ENCODE measurements at regions not wholly inside any gene's neighbourhood (a gene's known extent, or its start where the extent isn't known, plus 50 kb on each side); places are given as distances from the start of the nearest gene placed in this dataset.
A peak's percentile ranks its signal among the peaks of the same experiment; 100 is the strongest.

DNA sequence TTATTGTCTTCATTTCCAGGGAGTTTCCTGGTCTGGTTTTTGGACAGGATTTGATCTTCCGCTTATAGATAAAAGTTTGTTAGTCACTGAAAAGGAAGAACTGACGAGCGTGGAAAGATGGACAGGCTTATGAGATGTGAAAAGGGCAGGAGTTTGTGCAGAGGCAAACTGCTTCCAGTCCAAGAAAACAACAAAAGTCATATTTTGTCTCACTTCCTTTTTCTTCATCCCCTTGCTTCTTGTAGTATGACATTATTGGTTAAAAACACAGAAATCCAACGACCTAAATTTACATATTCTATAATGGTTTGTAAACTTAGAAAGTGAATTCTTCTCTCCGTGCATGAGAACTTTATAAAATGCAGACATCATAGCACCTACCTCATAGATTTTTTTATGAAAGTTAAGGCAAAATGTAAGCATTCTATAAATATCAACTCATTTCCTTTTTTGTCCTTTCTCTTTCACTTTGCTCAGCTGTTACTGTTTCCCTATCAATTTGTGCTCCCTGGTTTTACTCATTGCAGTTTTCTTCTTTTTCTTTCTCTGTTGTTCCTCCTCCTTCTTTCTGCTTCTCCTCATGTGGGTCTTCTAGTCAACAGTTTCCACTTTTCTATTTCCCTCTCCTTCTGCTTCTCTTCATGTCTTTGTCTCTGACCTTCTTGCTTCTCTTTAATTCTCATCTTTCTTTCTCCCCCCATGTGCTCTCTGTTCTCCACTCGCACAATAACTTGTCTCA lies 370.2 kb downstream of the ARL4A start:
- ATAC-seq (replicated peaks in 6 of 8) = no peak
- Histone ChIP-seq H3K4me1 (replicated peaks in 1 of 2) (peaks cover 0 to 2% of the 10 kb centered on the region in 2 donors), H3K27ac (no peak overlapping the region), H3K4me3 (no peak overlapping the region)
- in situ Hi-C loops (cut with MboI; ENCODE audit: low pct_unique_long_range_greater_than_20kb in 2 of 9, low sequenced_read_pairs in 9 of 9, unreplicated experiment in 9 of 9) = no loop called here
- WGBS, 10 experiments = 41 to 100% (median 87%) methylated on average over 1 to 6 of the region's 6 CpGs

- Histone ChIP-seq H3K27ac (no peak overlapping the region), H3K4me3 (no peak overlapping the region), H3K4me1 (replicated peaks in 1 of 2) (peaks cover 0 to 2% of the 10 kb centered on the region in 2 donors)
- WGBS, 10 experiments = 50 to 95% (median 82%) methylated on average over 1 to 2 of the region's 2 CpGs
- in situ Hi-C loops (cut with MboI; ENCODE audit: low pct_unique_long_range_greater_than_20kb in 2 of 9, low sequenced_read_pairs in 9 of 9, unreplicated experiment in 9 of 9) = no loop called here
- ATAC-seq (replicated peaks in 6 of 8) = no peak
Observed at GRCh38 chr7:13060173-13060572, 372.7 kb downstream of the ARL4A start.

GRCh38 chr7:13061115-13061514 lies 373.7 kb downstream of the ARL4A start:
- Histone ChIP-seq H3K27ac (no peak overlapping the region), H3K4me1 (replicated peaks in 1 of 2) (peaks cover 0 to 2% of the 10 kb centered on the region in 2 donors), H3K4me3 (no peak overlapping the region)
- 30 to 100% (median 91%) methylated on average over 1 to 4 of the region's 4 CpGs for WGBS, 10 experiments
- in situ Hi-C loops (cut with MboI; ENCODE audit: low pct_unique_long_range_greater_than_20kb in 2 of 9, low sequenced_read_pairs in 9 of 9, unreplicated experiment in 9 of 9) = no loop called here
- ATAC-seq (replicated peaks in 6 of 8) = no peak

GRCh38 chr7:13062631-13063030 lies 375.2 kb downstream of the ARL4A start:
- Histone ChIP-seq H3K27ac (no peak overlapping the region), H3K4me3 (no peak overlapping the region), H3K4me1 (replicated peaks in 1 of 2) (peaks cover 0 to 2% of the 10 kb centered on the region in 2 donors)
- 40 to 100% (median 96%) methylated on average over 1 to 4 of the region's 4 CpGs; no CpG with 5 or more reads in 1 of the 10 experiments for WGBS, 10 experiments
- in situ Hi-C loops (cut with MboI; ENCODE audit: low pct_unique_long_range_greater_than_20kb in 2 of 9, low sequenced_read_pairs in 9 of 9, unreplicated experiment in 9 of 9) = no loop called here
- ATAC-seq (replicated peaks in 6 of 8) = peak in 2 of 8 experiments; percentile 10 to 21

GRCh38 chr7:13067036-13067435 lies 379.6 kb downstream of the ARL4A start:
- no peak for ATAC-seq (replicated peaks in 6 of 8)
- WGBS, 10 experiments = 67 to 100% (median 83%) methylated on average over 1 to 4 of the region's 5 CpGs; no CpG with 5 or more reads in 4 of the 10 experiments
- Histone ChIP-seq H3K4me1 (replicated peaks in 1 of 2) (no peaks in the 10 kb centered on the region), H3K27ac (no peak overlapping the region), H3K4me3 (no peak overlapping the region)
- in situ Hi-C loops (cut with MboI; ENCODE audit: low pct_unique_long_range_greater_than_20kb in 2 of 9, low sequenced_read_pairs in 9 of 9, unreplicated experiment in 9 of 9) = no loop called here

- 34 to 100% (median 87%) methylated on average over 2 of the region's 2 CpGs; no CpG with 5 or more reads in 5 of the 10 experiments for WGBS, 10 experiments
- no peak for ATAC-seq (replicated peaks in 6 of 8)
- no peak overlapping the region for H3K4me3 ChIP-seq
- H3K27ac ChIP-seq = no peak overlapping the region
- no peaks in the 10 kb centered on the region for H3K4me1 ChIP-seq (replicated peaks in 1 of 2)
- in situ Hi-C loops (cut with MboI; ENCODE audit: low pct_unique_long_range_greater_than_20kb in 2 of 9, low sequenced_read_pairs in 9 of 9, unreplicated experiment in 9 of 9) = no loop called here
Observed at GRCh38 chr7:13068032-13068431, 380.6 kb downstream of the ARL4A start.

GRCh38 chr7:13069841-13070240 lies 382.4 kb downstream of the ARL4A start:
- in situ Hi-C loops (cut with MboI; ENCODE audit: low pct_unique_long_range_greater_than_20kb in 2 of 9, low sequenced_read_pairs in 9 of 9, unreplicated experiment in 9 of 9) = no loop called here

DNA sequence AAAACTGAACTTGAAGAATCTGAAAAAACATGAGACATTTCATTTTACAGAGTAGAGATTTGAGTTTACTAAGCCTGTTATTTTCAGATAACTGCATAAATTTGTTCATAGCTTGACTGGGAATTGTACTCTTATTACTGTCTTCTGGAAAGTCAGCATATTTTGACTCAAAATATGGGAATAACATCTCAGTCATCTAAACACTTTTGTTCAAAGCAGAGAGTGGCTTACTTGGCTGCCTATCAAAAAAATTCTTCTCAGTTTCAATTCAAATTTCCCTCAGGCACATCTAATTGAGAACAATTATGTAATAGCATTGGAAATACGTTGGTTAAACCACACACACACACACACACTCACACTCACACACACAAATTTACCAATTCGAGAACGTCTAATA lies 384.6 kb downstream of the ARL4A start:
- Histone ChIP-seq H3K4me1 (replicated peaks in 1 of 2) (no peaks in the 10 kb centered on the region), H3K27ac (no peak overlapping the region), H3K4me3 (no peak overlapping the region)
- in situ Hi-C loops (cut with MboI; ENCODE audit: low pct_unique_long_range_greater_than_20kb in 2 of 9, low sequenced_read_pairs in 9 of 9, unreplicated experiment in 9 of 9) = no loop called here
- 20 to 90% (median 78%) methylated on average over 1 to 3 of the region's 3 CpGs; no CpG with 5 or more reads in 6 of the 10 experiments for WGBS, 10 experiments
- peak in 1 of 8 experiments; percentile 16 for ATAC-seq (replicated peaks in 6 of 8)

More at GRCh38 chr7:13069841-13070240, 382.4 kb downstream of the ARL4A start:
- Histone ChIP-seq H3K4me1 (replicated peaks in 1 of 2) (no peaks in the 10 kb centered on the region), H3K4me3 (no peak overlapping the region), H3K27ac (no peak overlapping the region)
- no peak for ATAC-seq (replicated peaks in 6 of 8)
- WGBS, 10 experiments = 50 to 100% (median 82%) methylated on average over 1 of the region's 1 CpG; no CpG with 5 or more reads in 4 of the 10 experiments

GRCh38 chr7:13077466-13077865 lies 390.0 kb downstream of the ARL4A start:
- peak in 1 of 8 experiments; percentile 28 for ATAC-seq (replicated peaks in 6 of 8)
- H3K4me1 ChIP-seq (replicated peaks in 1 of 2) = no peaks in the 10 kb centered on the region
- in situ Hi-C loops (cut with MboI; ENCODE audit: low pct_unique_long_range_greater_than_20kb in 2 of 9, low sequenced_read_pairs in 9 of 9, unreplicated experiment in 9 of 9) = no loop called here

GRCh38 chr7:13078105-13078504 lies 390.7 kb downstream of the ARL4A start:
- in situ Hi-C loops (cut with MboI; ENCODE audit: low pct_unique_long_range_greater_than_20kb in 2 of 9, low sequenced_read_pairs in 9 of 9, unreplicated experiment in 9 of 9) = no loop called here
- no peak for ATAC-seq (replicated peaks in 6 of 8)
- Histone ChIP-seq H3K4me3 (no peak overlapping the region), H3K27ac (no peak overlapping the region), H3K4me1 (replicated peaks in 1 of 2) (no peaks in the 10 kb centered on the region)
- 0 to 69% (median 40%) methylated on average over 1 to 3 of the region's 3 CpGs; no CpG with 5 or more reads in 1 of the 10 experiments for WGBS, 10 experiments

More at GRCh38 chr7:13077466-13077865, 390.0 kb downstream of the ARL4A start:
- 15 to 100% (median 91%) methylated on average over 2 to 3 of the region's 3 CpGs for WGBS, 10 experiments
- no peak overlapping the region for H3K4me3 ChIP-seq
- H3K27ac ChIP-seq = no peak overlapping the region

DNA sequence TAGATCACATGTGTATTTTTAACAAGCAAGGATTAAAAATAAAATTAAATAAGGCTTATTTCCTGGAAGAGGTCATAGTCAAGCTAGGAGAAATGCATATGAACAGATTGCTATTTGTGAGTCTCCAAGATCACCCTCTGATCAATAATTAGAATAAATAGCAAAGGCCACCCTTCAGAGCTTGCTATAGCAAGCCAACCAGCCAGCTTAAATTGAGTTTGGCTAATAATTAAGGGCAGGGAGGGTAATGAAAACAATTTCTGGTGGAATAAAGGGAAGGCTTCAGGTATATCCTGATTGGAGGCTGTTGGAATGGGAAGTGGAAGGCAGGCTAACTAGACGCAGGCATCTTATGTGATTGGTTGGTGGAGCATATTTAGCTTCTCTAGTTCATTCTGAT lies 403.5 kb downstream of the ARL4A start:
- H3K4me1 ChIP-seq (replicated peaks in 1 of 2) = no peaks in the 10 kb centered on the region
- no peak for ATAC-seq (replicated peaks in 6 of 8)
- no peak overlapping the region for H3K4me3 ChIP-seq
- H3K27ac ChIP-seq = no peak overlapping the region
- in situ Hi-C loops (cut with MboI; ENCODE audit: low pct_unique_long_range_greater_than_20kb in 2 of 9, low sequenced_read_pairs in 9 of 9, unreplicated experiment in 9 of 9) = no loop called here
- WGBS, 10 experiments = 80% methylated on average over 1 of the region's 1 CpG; no CpG with 5 or more reads in 9 of the 10 experiments

GRCh38 chr7:13091974-13092707 lies 404.7 kb downstream of the ARL4A start:
- H3K4me1 ChIP-seq (replicated peaks in 1 of 2) = no peaks in the 10 kb centered on the region
- WGBS, 10 experiments = 24 to 92% (median 75%) methylated on average over 2 to 4 of the region's 4 CpGs
- in situ Hi-C loops (cut with MboI; ENCODE audit: low pct_unique_long_range_greater_than_20kb in 2 of 9, low sequenced_read_pairs in 9 of 9, unreplicated experiment in 9 of 9) = no loop called here
- ATAC-seq (replicated peaks in 6 of 8) = peak in 2 of 8 experiments; percentile 66 to 89
- no peak overlapping the region for H3K4me3 ChIP-seq
- no peak overlapping the region for H3K27ac ChIP-seq

GRCh38 chr7:13092708-13093005 lies 405.2 kb downstream of the ARL4A start:
- Histone ChIP-seq H3K4me1 (replicated peaks in 1 of 2) (no peaks in the 10 kb centered on the region), H3K4me3 (no peak overlapping the region), H3K27ac (no peak overlapping the region)
- WGBS, 10 experiments = 46 to 100% (median 90%) methylated on average over 1 to 2 of the region's 2 CpGs; no CpG with 5 or more reads in 1 of the 10 experiments
- in situ Hi-C loops (cut with MboI; ENCODE audit: low pct_unique_long_range_greater_than_20kb in 2 of 9, low sequenced_read_pairs in 9 of 9, unreplicated experiment in 9 of 9) = no loop called here
- ATAC-seq (replicated peaks in 6 of 8) = no peak

All from motor neuron (in vitro differentiated cells).